A549 (cell line): ENCODE measurements at regions not wholly inside any gene's neighbourhood (a gene's known extent, or its start where the extent isn't known, plus 50 kb on each side); places are given as distances from the start of the nearest gene placed in this dataset.

Experiments
- ATAC-seq, 2 experiments: fragments of 200-7000 bp in 1 of 2; fragments of >200 bp in 1 of 2; cut with Nextera tagmentation in 1 of 2; cut with Tn5 transposase in 1 of 2; 3 replicates each; pipeline versions ENCODE4 v1.8.0 to v1.9.1; 2018 to 2020; ENCODE audit warnings: mild to moderate bottlenecking in 1 of 2, moderate library complexity in 1 of 2
- CTCF ChIA-PET: fragments of 300-600 bp; sonication (Branson Sonifier 250); formaldehyde crosslinking; extraction: SDS; loops from one replicate; lab custom pipeline; 2021; ENCODE audit warnings: antibody characterized with exemption, inconsistent platforms; lab: Yijun Ruan, JAX
- POLR2A ChIA-PET: fragments of 350-600 bp; formaldehyde crosslinking; extraction: SDS; loops from one replicate; lab custom pipeline; 2021; ENCODE audit warnings: antibody characterized with exemption, inconsistent platforms; lab: Yijun Ruan, JAX
- DNase-seq, 2 experiments: peaks; one replicate each; pipeline versions ENCODE4 v3.0.0 to v3.0.0-alpha.2; 2011 to 2016; ENCODE audit warnings: low read depth in 1 of 2, low spot score in 1 of 2
- FAIRE-seq: peaks from 2 replicates; lab custom pipeline; 2011; peaks lifted over from hg19 to GRCh38; lab: Jason Lieb, UNC
- H3K27ac ChIP-seq, 2 experiments: fragments of >200 bp; sonication (Bioruptor Twin); formaldehyde crosslinking; 3 replicates each; pipeline ENCODE4 v1.5.1; 2016 to 2017
- H3K4me1 ChIP-seq: fragments of >200 bp; sonication (Bioruptor Twin); formaldehyde crosslinking; 3 replicates; pipeline ENCODE4 v1.6.1; 2016
- H3K4me2 ChIP-seq: fragments of >200 bp; sonication (Bioruptor Twin); formaldehyde crosslinking; 3 replicates; pipeline ENCODE4 v1.6.1; 2016
- H3K4me3 ChIP-seq: fragments of >200 bp; sonication (Bioruptor Twin); formaldehyde crosslinking; 3 replicates; pipeline ENCODE4 v1.5.1; 2016
- H3K9me3 ChIP-seq: fragments of >200 bp; sonication (Bioruptor Twin); formaldehyde crosslinking; 3 replicates; pipeline ENCODE4 v1.6.1; 2016
- BHLHE40 ChIP-seq: IDR thresholded peaks from 2 replicates; pipeline ENCODE4 v1.6.1; 2012; ENCODE audit warnings: low read depth, low read length, inconsistent platforms
- CEBPB ChIP-seq, 2 experiments: fragments of >200 bp in 1 of 2; sonication (Bioruptor Twin) in 1 of 2; formaldehyde crosslinking in 1 of 2; IDR thresholded peaks; 2 replicates each; pipeline ENCODE4 v1.6.1; 2012 to 2016
- ESRRA ChIP-seq: fragments of 150-350 bp; IDR thresholded peaks from 2 replicates; pipeline ENCODE4 v1.6.1; 2014; ENCODE audit warnings: mild to moderate bottlenecking, low read length, borderline replicate concordance
- FOSB ChIP-seq: fragments of 250-450 bp; sonication (Bioruptor Pico); IDR thresholded peaks from 2 replicates; pipeline ENCODE4 v1.5.0; 2020; ENCODE audit warnings: mild to moderate bottlenecking, moderate library complexity
- HEYL ChIP-seq: fragments of 250-450 bp; sonication (Bioruptor Pico); IDR thresholded peaks from 2 replicates; pipeline ENCODE4 v1.8.0; 2021; ENCODE audit warnings: mild to moderate bottlenecking, moderate library complexity
- HOXB5 ChIP-seq: fragments of 250-450 bp; sonication (Bioruptor Pico); IDR thresholded peaks from 2 replicates; pipeline ENCODE4 v1.5.0; 2020; ENCODE audit warnings: mild to moderate bottlenecking, moderate library complexity
- NFE2L2 ChIP-seq: fragments of 150-350 bp; conservative IDR thresholded peaks from 2 replicates; pipeline ENCODE4 v1.6.1; 2014; ENCODE audit warnings: low read length
- PHF8 ChIP-seq: fragments of 200-600 bp; sonication (generic); IDR thresholded peaks from 2 replicates; pipeline ENCODE4 v1.6.1; 2016; ENCODE audit warnings: low read depth, mild to moderate bottlenecking, antibody characterized with exemption, moderate library complexity, borderline replicate concordance
- POLR2AphosphoS2 ChIP-seq: conservative IDR thresholded peaks from 2 replicates; pipeline ENCODE4 v1.6.1; 2012; ENCODE audit warnings: low read length, improper control_type of control experiment, inconsistent platforms
- RAD21 ChIP-seq, 2 experiments: fragments of >200 bp in 1 of 2; sonication (Bioruptor Twin) in 1 of 2; formaldehyde crosslinking in 1 of 2; IDR thresholded peaks in 1 of 2; conservative IDR thresholded peaks in 1 of 2; 2 replicates in 1 of 2; 3 replicates in 1 of 2; pipeline ENCODE4 v1.6.1; 2012 to 2018; ENCODE audit warnings: inconsistent platforms in 1 of 2
- RFX5 ChIP-seq: fragments of 450-650 bp; IDR thresholded peaks from 2 replicates; pipeline ENCODE4 v1.7.1; 2014; ENCODE audit warnings: antibody characterized with exemption, mild to moderate bottlenecking, moderate library complexity
- RNF2 ChIP-seq: fragments of 200-600 bp; sonication (generic); IDR thresholded peaks from 2 replicates; pipeline ENCODE4 v1.6.1; 2016; ENCODE audit warnings: low read depth, mild to moderate bottlenecking, antibody characterized with exemption, moderate library complexity, borderline replicate concordance
- SREBF2 ChIP-seq: fragments of 450-650 bp; IDR thresholded peaks from 2 replicates; pipeline ENCODE4 v1.6.1; 2014; ENCODE audit warnings: mild to moderate bottlenecking, moderate library complexity
- ZNF302 ChIP-seq: fragments of 250-450 bp; sonication (Bioruptor Pico); IDR thresholded peaks from 2 replicates; pipeline ENCODE4 v1.9.0; 2021; ENCODE audit warnings: inconsistent platforms, mild to moderate bottlenecking, moderate library complexity
- WGBS: methylation state at CpG from one replicate; pipeline ENCODE4 v1.1.6; 2017; ENCODE audit errors: missing lambda C conversion rate; 5-methylcytosine and 5-hydroxymethylcytosine counted together
- TF ChIP-seq, protein P1 (sequence below): fragments of 450-650 bp; IDR thresholded peaks from 2 replicates; pipeline ENCODE4 v1.6.1; 2014; ENCODE audit warnings: antibody characterized with exemption
- TF ChIP-seq, protein P2 (sequence below): IDR thresholded peaks from 2 replicates; pipeline ENCODE4 v1.6.1; 2012
- TF ChIP-seq, protein P3 (sequence below): fragments of >200 bp; sonication (Bioruptor Twin); formaldehyde crosslinking; IDR thresholded peaks from 2 replicates; pipeline ENCODE4 v1.6.1; 2016
- TF ChIP-seq, protein P4 (sequence below): fragments of 200-600 bp; sonication (generic); IDR thresholded peaks from 2 replicates; pipeline ENCODE4 v1.6.1; 2016; ENCODE audit warnings: antibody characterized with exemption, mild to moderate bottlenecking, moderate library complexity
- TF ChIP-seq, protein P5 (sequence below): fragments of 150-350 bp; IDR thresholded peaks from 2 replicates; pipeline ENCODE4 v1.6.1; 2014; ENCODE audit warnings: low read depth, mild to moderate bottlenecking, low read length
- TF ChIP-seq, protein P6 (sequence below): fragments of >200 bp; sonication (Bioruptor Twin); formaldehyde crosslinking; IDR thresholded peaks from 3 replicates; pipeline ENCODE4 v1.6.1; 2016

DNA sequence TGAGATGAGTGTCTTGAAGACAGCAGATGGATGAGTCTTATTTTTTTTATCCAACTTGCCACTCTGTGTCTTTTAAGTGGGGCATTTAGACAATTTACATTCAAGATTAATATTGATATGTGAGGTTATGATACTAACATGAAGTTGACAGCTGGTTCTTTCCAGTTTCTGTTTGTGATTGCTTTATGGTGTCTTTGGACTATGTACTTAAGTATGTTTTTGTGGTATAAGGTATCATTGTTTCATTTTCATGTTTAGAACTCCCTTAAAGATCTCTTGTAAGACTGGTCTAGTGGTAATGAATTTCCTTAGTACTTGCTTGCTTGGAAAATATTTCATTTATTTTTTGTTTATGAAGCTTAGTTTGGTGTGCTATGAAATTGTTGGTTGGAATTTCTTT is 550.3 kb upstream of the NOVA1 start:
- no peak for TF ChIP-seq CEBPB (IDR thresholded peaks at IDR 0.05)
- no peaks in the 10 kb centered on the region for H3K4me1 ChIP-seq
- ChIA-PET CTCF (interaction anchor here (0.6 kb wide), 1 partner anchor 21 kb away, joined by 3 read pairs; no protein-coding TSS in a partner anchor), POLR2A (no interaction called here)
- no peak overlapping the region for H3K27ac ChIP-seq
- H3K4me2 ChIP-seq, result no peak overlapping the region
- ATAC-seq (no peak), FAIRE-seq (no peak), DNase-seq (no peak)
- H3K4me3 ChIP-seq, result no peak overlapping the region
- no peaks in the 10 kb centered on the region for H3K9me3 ChIP-seq

DNA sequence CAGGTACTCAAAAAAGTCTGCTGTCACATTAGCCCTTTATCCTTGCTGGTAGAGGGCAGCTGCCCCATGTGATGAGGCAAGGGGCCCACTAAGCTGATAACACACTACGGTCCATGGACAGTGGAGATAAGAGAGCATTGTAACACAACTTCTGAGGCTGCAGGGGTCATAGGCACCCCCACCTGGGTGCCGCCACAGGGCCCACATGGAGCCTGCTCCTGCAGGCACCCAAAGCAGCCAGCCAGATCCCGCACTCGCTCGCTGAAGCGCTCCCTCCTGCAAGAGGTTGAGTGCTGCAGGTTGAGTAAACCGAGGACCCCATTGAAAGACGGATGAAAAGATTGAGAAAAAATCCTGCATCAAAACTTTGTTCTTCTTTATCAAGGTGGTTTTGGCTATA is 566.3 kb upstream of the NOVA1 start:
- WGBS, result 41% methylated on average over 8 of the region's 8 CpGs
- ATAC-seq (no peak), FAIRE-seq (no peak), DNase-seq (no peak)
- Histone ChIP-seq H3K4me3 (no peak overlapping the region), H3K4me2 (no peak overlapping the region), H3K9me3 (no peaks in the 10 kb centered on the region), H3K4me1 (no peaks in the 10 kb centered on the region), H3K27ac (no peak overlapping the region)
- ChIA-PET CTCF (no interaction called here), POLR2A (no interaction called here)
- TF ChIP-seq, protein P1, sequence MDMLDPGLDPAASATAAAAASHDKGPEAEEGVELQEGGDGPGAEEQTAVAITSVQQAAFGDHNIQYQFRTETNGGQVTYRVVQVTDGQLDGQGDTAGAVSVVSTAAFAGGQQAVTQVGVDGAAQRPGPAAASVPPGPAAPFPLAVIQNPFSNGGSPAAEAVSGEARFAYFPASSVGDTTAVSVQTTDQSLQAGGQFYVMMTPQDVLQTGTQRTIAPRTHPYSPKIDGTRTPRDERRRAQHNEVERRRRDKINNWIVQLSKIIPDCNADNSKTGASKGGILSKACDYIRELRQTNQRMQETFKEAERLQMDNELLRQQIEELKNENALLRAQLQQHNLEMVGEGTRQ, result no peak
- TF ChIP-seq HOXB5, result no peak
- TF ChIP-seq SREBF2, result no peak
- no peak for TF ChIP-seq RAD21 (conservative IDR thresholded peaks at IDR 0.05 in 1 of 2, IDR thresholded peaks at IDR 0.05 in 1 of 2)

DNA sequence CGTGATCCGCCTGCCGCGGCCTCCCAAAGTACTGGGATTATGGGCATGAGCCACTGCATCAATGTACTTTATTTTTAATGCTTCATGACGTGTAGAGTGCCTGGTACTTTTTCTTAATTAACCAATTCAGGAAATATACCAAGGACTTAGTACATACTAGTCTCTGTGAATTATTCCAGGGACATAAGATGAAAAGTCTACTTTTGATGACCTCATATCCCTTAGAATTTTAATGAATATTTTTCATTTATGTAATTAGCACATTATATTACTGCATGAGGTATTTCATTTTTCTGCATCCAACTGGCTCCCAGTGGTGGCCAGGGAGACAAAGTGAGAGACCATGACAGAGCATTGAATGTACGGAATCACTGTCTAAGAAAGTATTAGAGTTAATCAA is 577.7 kb upstream of the NOVA1 start:
- ATAC-seq, result no peak
- WGBS, result 47% methylated on average over 6 of the region's 6 CpGs
- ChIA-PET POLR2A (no interaction called here), CTCF (no interaction called here)
- no peak for TF ChIP-seq HEYL (CRISPR knock-in tag)
- TF ChIP-seq ZNF302 (CRISPR knock-in tag), result no peak
- no peak for TF ChIP-seq HOXB5
- no peak for TF ChIP-seq PHF8
- no peak for TF ChIP-seq POLR2AphosphoS2
- no peak for TF ChIP-seq SREBF2
- no peak for TF ChIP-seq RNF2
- TF ChIP-seq, protein P2, sequence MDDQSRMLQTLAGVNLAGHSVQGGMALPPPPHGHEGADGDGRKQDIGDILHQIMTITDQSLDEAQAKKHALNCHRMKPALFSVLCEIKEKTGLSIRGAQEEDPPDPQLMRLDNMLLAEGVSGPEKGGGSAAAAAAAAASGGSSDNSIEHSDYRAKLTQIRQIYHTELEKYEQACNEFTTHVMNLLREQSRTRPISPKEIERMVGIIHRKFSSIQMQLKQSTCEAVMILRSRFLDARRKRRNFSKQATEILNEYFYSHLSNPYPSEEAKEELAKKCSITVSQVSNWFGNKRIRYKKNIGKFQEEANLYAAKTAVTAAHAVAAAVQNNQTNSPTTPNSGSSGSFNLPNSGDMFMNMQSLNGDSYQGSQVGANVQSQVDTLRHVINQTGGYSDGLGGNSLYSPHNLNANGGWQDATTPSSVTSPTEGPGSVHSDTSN, result no peak
- no peak for TF ChIP-seq ESRRA
- TF ChIP-seq FOSB (CRISPR knock-in tag), result no peak
- TF ChIP-seq, protein P3, sequence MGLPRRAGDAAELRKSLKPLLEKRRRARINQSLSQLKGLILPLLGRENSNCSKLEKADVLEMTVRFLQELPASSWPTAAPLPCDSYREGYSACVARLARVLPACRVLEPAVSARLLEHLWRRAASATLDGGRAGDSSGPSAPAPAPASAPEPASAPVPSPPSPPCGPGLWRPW, result no peak
- no peak for TF ChIP-seq NFE2L2
- TF ChIP-seq, protein P4, sequence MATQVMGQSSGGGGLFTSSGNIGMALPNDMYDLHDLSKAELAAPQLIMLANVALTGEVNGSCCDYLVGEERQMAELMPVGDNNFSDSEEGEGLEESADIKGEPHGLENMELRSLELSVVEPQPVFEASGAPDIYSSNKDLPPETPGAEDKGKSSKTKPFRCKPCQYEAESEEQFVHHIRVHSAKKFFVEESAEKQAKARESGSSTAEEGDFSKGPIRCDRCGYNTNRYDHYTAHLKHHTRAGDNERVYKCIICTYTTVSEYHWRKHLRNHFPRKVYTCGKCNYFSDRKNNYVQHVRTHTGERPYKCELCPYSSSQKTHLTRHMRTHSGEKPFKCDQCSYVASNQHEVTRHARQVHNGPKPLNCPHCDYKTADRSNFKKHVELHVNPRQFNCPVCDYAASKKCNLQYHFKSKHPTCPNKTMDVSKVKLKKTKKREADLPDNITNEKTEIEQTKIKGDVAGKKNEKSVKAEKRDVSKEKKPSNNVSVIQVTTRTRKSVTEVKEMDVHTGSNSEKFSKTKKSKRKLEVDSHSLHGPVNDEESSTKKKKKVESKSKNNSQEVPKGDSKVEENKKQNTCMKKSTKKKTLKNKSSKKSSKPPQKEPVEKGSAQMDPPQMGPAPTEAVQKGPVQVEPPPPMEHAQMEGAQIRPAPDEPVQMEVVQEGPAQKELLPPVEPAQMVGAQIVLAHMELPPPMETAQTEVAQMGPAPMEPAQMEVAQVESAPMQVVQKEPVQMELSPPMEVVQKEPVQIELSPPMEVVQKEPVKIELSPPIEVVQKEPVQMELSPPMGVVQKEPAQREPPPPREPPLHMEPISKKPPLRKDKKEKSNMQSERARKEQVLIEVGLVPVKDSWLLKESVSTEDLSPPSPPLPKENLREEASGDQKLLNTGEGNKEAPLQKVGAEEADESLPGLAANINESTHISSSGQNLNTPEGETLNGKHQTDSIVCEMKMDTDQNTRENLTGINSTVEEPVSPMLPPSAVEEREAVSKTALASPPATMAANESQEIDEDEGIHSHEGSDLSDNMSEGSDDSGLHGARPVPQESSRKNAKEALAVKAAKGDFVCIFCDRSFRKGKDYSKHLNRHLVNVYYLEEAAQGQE, result no peak
- TF ChIP-seq, protein P5, sequence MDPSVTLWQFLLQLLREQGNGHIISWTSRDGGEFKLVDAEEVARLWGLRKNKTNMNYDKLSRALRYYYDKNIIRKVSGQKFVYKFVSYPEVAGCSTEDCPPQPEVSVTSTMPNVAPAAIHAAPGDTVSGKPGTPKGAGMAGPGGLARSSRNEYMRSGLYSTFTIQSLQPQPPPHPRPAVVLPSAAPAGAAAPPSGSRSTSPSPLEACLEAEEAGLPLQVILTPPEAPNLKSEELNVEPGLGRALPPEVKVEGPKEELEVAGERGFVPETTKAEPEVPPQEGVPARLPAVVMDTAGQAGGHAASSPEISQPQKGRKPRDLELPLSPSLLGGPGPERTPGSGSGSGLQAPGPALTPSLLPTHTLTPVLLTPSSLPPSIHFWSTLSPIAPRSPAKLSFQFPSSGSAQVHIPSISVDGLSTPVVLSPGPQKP, result no peak
- no peak for TF ChIP-seq CEBPB (IDR thresholded peaks at IDR 0.05)
- TF ChIP-seq RFX5, result no peak
- TF ChIP-seq, protein P6, sequence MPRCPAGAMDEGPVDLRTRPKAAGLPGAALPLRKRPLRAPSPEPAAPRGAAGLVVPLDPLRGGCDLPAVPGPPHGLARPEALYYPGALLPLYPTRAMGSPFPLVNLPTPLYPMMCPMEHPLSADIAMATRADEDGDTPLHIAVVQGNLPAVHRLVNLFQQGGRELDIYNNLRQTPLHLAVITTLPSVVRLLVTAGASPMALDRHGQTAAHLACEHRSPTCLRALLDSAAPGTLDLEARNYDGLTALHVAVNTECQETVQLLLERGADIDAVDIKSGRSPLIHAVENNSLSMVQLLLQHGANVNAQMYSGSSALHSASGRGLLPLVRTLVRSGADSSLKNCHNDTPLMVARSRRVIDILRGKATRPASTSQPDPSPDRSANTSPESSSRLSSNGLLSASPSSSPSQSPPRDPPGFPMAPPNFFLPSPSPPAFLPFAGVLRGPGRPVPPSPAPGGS, result no peak
- no peak for TF ChIP-seq BHLHE40
- DNase-seq, result no peak
- Histone ChIP-seq H3K27ac (no peak overlapping the region), H3K4me2 (no peak overlapping the region), H3K4me3 (no peak overlapping the region), H3K4me1 (no peaks in the 10 kb centered on the region), H3K9me3 (no peaks in the 10 kb centered on the region)
- FAIRE-seq, result no peak
